Tibial artery (tissue), 4 donors: ENCODE measurements at regions not wholly inside any gene's neighbourhood (a gene's known extent, or its start where the extent isn't known, plus 50 kb on each side); places are given as distances from the start of the nearest gene placed in this dataset.
A peak's percentile ranks its signal among the peaks of the same experiment; 100 is the strongest.
"Not testable (repeated sequence)": the region's sequence is repeated elsewhere in the genome, so short reads cannot be mapped to it uniquely, and the experiment has no call there.

Experiments
- DNase-seq, 2 donors: peaks; one replicate each; pipeline ENCODE4 v3.0.0-alpha.2; 2019
- H3K27ac ChIP-seq, 2 donors: fragments of 200-600 bp; sonication (generic) in 1 of 2; 1 replicate in 1 of 2; 2 replicates in 1 of 2; pipeline ENCODE4 v1.5.1; 2018 to 2019; ENCODE audit warnings: mild to moderate bottlenecking in 1 of 2
- H3K27me3 ChIP-seq, 2 donors: fragments of 200-600 bp; sonication (generic) in 1 of 2; one replicate each; pipeline versions ENCODE4 v1.5.1 to v1.6.0; 2016 to 2019
- H3K36me3 ChIP-seq, 3 donors: fragments of 200-600 bp; sonication (generic) in 2 of 3; one replicate each; pipeline ENCODE4 v1.5.1; 2016 to 2019; ENCODE audit warnings: mild to moderate bottlenecking in 2 of 3
- H3K4me1 ChIP-seq, 4 donors: fragments of 200-600 bp; sonication (generic) in 2 of 4; 1 replicate in 3 of 4; 2 replicates in 1 of 4; pipeline ENCODE4 v1.5.1; 2016 to 2019
- H3K4me3 ChIP-seq, 2 donors: fragments of 200-600 bp; sonication (generic) in 1 of 2; 1 replicate in 1 of 2; 2 replicates in 1 of 2; pipeline ENCODE4 v1.5.1; 2018 to 2019; ENCODE audit warnings: mild to moderate bottlenecking in 2 of 2
- H3K9me3 ChIP-seq, 3 donors: fragments of 200-600 bp; sonication (generic) in 1 of 3; one replicate each; pipeline ENCODE4 v1.5.1; 2016 to 2019
- intact Hi-C: fragments of 100-400 bp; cut with DNase I; formaldehyde crosslinking; loops from one replicate; pipeline ENCODE4 v1.15.0; 2023; ENCODE audit warnings: low total_unique reads
- TF ChIP-seq, protein P1 (sequence below), 2 experiments: fragments of 200-600 bp in 1 of 2; fragments of 450-650 bp in 1 of 2; IDR thresholded peaks; one replicate each; pipeline ENCODE4 v1.5.1; 2017 to 2019; ENCODE audit warnings: antibody characterized with exemption in 2 of 2, mild to moderate bottlenecking in 1 of 2, moderate library complexity in 1 of 2

DNA sequence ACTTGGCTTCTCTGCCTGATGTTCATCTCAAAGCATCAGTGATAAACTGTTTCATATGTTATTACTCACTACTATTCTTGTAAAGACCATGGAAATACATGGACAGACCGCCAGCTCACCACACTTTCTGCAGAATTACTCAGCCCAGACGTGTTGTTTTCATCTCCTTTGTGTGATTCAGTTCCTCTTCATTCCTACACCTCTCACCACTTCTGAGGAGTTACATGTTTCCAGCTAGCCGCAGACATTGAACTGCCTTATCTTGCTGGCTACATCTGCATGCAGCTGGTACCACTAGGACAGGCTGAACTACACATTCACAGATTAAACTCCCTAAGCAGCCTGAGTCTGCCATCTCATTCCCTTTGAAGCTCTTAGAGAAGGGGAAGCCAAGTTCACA lies 443.2 kb upstream of the FGF16 start:
- TF ChIP-seq, protein P1, sequence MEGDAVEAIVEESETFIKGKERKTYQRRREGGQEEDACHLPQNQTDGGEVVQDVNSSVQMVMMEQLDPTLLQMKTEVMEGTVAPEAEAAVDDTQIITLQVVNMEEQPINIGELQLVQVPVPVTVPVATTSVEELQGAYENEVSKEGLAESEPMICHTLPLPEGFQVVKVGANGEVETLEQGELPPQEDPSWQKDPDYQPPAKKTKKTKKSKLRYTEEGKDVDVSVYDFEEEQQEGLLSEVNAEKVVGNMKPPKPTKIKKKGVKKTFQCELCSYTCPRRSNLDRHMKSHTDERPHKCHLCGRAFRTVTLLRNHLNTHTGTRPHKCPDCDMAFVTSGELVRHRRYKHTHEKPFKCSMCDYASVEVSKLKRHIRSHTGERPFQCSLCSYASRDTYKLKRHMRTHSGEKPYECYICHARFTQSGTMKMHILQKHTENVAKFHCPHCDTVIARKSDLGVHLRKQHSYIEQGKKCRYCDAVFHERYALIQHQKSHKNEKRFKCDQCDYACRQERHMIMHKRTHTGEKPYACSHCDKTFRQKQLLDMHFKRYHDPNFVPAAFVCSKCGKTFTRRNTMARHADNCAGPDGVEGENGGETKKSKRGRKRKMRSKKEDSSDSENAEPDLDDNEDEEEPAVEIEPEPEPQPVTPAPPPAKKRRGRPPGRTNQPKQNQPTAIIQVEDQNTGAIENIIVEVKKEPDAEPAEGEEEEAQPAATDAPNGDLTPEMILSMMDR (IDR thresholded peaks at IDR 0.05), result no peak
- no peaks in the 10 kb centered on the region for H3K9me3 ChIP-seq
- DNase-seq, result no peak
- intact Hi-C loops, result no loop called here
- no peaks in the 10 kb centered on the region for H3K27me3 ChIP-seq
- H3K27ac ChIP-seq, result peak overlapping the region; percentile 17 to 60
- H3K4me1 ChIP-seq, result peaks cover 0 to 37% (median 2%) of the 10 kb centered on the region in 4 donors
- no peak overlapping the region for H3K4me3 ChIP-seq
- H3K36me3 ChIP-seq, result no peaks in the 10 kb centered on the region

DNA sequence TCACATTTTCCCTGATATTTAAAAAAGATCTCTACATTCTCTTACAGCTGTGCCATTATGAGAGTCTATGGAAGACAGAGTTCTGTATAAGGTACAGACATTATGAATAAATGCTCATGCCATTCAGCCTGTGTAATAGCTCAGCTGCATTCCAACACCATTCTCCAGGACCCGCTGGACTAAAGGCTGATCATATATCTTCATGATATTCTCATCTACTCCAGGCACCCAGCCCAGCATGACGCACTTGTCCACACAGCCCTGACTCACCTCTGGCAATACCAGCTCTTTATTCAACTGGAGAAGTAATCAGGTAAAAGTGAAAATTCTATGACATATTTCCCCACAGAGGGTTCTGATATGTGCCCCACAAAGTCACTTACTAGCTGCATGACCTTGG lies 437.5 kb upstream of the FGF16 start:
- peak in 1 of 2 donors; percentile 23 for DNase-seq
- intact Hi-C loops, result no loop called here
- Histone ChIP-seq H3K9me3 (no peaks in the 10 kb centered on the region), H3K27ac (peak overlapping the region in 1 of 2 donors; percentile 28), H3K4me1 (peaks cover 0 to 20% (median 0%) of the 10 kb centered on the region in 4 donors), H3K27me3 (no peaks in the 10 kb centered on the region), H3K36me3 (no peaks in the 10 kb centered on the region), H3K4me3 (no peak overlapping the region)
- TF ChIP-seq, protein P1 (IDR thresholded peaks at IDR 0.05), result no peak

DNA sequence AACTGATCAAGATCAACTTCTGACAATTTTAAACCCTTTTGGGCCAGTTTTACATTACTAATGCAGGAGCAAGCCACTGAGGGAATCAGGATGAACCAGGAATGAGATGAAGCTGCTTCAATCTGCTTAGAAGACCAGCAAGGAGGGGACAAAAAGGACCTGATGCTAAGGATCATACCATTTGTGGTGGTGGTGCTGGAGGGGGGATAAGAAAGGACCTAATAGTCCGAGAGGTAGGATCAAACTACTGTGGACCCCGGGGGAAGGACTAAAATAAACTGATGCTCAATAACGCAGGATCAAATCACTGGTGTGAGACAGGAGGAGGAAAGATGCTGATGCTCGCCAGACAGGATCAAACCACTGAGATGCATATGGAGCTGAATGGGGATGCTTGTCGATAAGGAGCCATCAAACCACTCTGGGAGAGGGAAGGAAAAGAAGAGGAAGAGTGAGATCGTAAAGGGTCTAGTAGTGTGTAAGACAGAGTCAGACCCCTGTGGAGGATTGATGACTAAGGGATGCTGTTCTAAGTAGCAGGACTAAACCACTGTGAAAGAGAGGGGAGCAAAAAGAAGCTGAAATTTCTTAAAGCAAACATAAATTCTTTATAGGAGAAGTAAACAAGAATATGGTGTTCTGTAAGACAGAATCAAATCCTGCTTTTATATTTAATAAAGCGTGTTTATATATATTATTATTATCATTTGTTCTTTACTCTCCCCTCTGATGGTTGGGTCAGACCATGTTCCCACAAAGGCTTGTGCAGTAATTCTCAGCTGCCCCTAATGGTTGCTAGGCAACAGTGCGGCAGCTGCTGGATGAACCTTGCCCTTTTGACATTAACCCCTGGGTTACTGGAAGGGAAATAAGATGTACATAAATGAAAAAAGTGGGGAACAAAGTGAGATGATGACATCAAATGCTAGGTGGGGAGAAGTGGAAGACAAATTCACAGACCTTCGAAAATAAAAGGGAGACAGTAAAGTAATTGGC lies 432.5 kb upstream of the FGF16 start:
- H3K27me3 ChIP-seq, result no peaks in the 10 kb centered on the region
- peaks cover 0 to 55% (median 1%) of the 10 kb centered on the region in 4 donors for H3K4me1 ChIP-seq
- no peak overlapping the region for H3K4me3 ChIP-seq
- intact Hi-C loops, result no loop called here
- DNase-seq, result no peak
- TF ChIP-seq, protein P1 (IDR thresholded peaks at IDR 0.05), result no peak
- H3K27ac ChIP-seq, result no peak overlapping the region
- no peaks in the 10 kb centered on the region for H3K9me3 ChIP-seq
- H3K36me3 ChIP-seq, result no peaks in the 10 kb centered on the region

DNA sequence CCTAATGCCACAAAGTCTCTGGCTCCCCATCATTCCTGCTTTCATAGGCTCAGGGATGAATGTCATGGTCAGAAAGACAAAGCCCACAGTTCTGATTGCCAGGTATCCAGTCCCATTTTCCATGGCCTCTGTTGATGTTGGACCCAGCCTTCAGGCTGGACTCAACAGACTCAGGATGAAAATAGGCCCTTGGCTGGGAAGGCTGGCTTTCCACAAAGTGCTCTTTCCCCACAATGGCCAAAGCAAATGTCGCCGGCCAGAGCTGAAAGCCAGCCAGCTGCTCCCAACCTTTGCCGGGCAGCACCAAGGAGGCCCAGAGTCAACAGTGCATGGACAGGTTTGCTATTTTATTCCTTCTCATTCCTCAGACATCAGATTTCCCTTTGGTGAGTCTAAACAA lies 430.1 kb upstream of the FGF16 start:
- Histone ChIP-seq H3K4me1 (peaks cover 0 to 49% (median 1%) of the 10 kb centered on the region in 4 donors), H3K4me3 (no peak overlapping the region), H3K27me3 (no peaks in the 10 kb centered on the region), H3K36me3 (no peaks in the 10 kb centered on the region), H3K27ac (peak overlapping the region; percentile 17 to 61), H3K9me3 (no peaks in the 10 kb centered on the region)
- peak in 1 of 2 donors; percentile 77 for DNase-seq
- TF ChIP-seq, protein P1 (IDR thresholded peaks at IDR 0.05), result no peak
- intact Hi-C loops, result no loop called here

DNA sequence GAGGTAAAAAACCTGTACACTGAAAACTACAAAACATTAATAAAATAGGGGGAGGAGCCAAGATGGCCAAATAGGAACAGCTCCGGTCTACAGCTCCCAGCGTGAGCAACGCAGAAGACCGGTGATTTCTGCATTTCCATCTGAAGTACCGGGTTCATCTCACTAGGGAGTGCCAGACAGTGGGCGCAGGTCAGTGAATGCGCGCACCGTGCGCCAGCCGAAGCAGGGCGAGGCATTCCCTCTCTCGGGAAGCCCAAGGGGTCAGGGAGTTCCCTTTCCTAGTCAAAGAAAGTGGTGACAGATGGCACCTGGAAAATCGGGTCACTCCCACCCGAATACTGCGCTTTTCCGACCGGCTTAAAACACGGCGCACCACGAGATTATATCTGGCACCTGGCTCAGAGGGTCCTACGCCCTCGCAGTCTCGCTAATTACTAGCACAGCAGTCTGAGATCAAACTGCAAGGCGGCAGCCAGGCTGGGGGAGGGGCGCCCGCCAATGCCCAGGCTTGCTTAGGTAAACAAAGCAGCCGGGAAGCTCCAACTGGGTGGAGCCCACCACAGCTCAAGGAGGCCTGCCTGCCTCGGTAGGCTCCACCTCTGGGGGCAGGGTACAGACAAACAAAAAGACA lies 400.9 kb upstream of the FGF16 start:
- TF ChIP-seq, protein P1 (IDR thresholded peaks at IDR 0.05), result peak in 1 of 2 experiments; percentile 9
- H3K27me3 ChIP-seq, H3K9me3 ChIP-seq, H3K36me3 ChIP-seq, intact Hi-C loops, DNase-seq, H3K4me1 ChIP-seq: not testable (repeated sequence)
- Histone ChIP-seq H3K27ac (peak overlapping the region; percentile 50 to 55), H3K4me3 (peak overlapping the region; percentile 50 to 55)
